KOPT-K1 (cell line): ENCODE measurements at regions not wholly inside any gene's neighbourhood (a gene's known extent, or its start where the extent isn't known, plus 50 kb on each side); places are given as distances from the start of the nearest gene placed in this dataset.
A peak's percentile ranks its signal among the peaks of the same experiment; 100 is the strongest.

Experiments
- H3K27ac ChIP-seq: fragments of 200-600 bp; sonication (generic); 2 replicates; pipeline ENCODE4 v1.5.1; 2016; ENCODE audit warnings: antibody characterized with exemption, mild to moderate bottlenecking, low read depth, low read length; ENCODE audit not compliant: poor library complexity, severe bottlenecking
- H3K36me3 ChIP-seq: fragments of 200-600 bp; sonication (generic); 2 replicates; pipeline ENCODE4 v1.5.1; 2017; ENCODE audit warnings: antibody characterized with exemption, mild to moderate bottlenecking, low read length, moderate library complexity; ENCODE audit not compliant: insufficient read depth
- H3K9me3 ChIP-seq: fragments of 200-600 bp; sonication (generic); 2 replicates; pipeline ENCODE4 v1.5.1; 2017; ENCODE audit warnings: antibody characterized with exemption, low read length, mild to moderate bottlenecking; ENCODE audit not compliant: insufficient read depth, poor library complexity, severe bottlenecking

- Histone ChIP-seq H3K27ac (no peak overlapping the region), H3K36me3 (no peaks in the 10 kb centered on the region), H3K9me3 (no peaks in the 10 kb centered on the region)
Measured at GRCh38 chr10:47188156-47188555, 111.8 kb upstream of the GDF10 start.

- H3K9me3 ChIP-seq = no peaks in the 10 kb centered on the region
- no peaks in the 10 kb centered on the region for H3K36me3 ChIP-seq
- no peak overlapping the region for H3K27ac ChIP-seq
Measured at GRCh38 chr10:47189802-47190201, 110.2 kb upstream of the GDF10 start.

GRCh38 chr10:47190301-47190700 lies 109.7 kb upstream of the GDF10 start:
- Histone ChIP-seq H3K27ac (no peak overlapping the region), H3K9me3 (no peaks in the 10 kb centered on the region), H3K36me3 (no peaks in the 10 kb centered on the region)

- no peaks in the 10 kb centered on the region for H3K9me3 ChIP-seq
- no peak overlapping the region for H3K27ac ChIP-seq
- no peaks in the 10 kb centered on the region for H3K36me3 ChIP-seq
Measured at GRCh38 chr10:47190802-47191450, 109.1 kb upstream of the GDF10 start.

GRCh38 chr10:47192273-47192672 lies 107.7 kb upstream of the GDF10 start:
- H3K9me3 ChIP-seq = no peaks in the 10 kb centered on the region
- no peaks in the 10 kb centered on the region for H3K36me3 ChIP-seq
- H3K27ac ChIP-seq = no peak overlapping the region

GRCh38 chr10:47193666-47194065 lies 106.3 kb upstream of the GDF10 start:
- no peaks in the 10 kb centered on the region for H3K9me3 ChIP-seq
- H3K36me3 ChIP-seq = no peaks in the 10 kb centered on the region
- H3K27ac ChIP-seq = no peak overlapping the region

GRCh38 chr10:47195274-47195885 lies 104.6 kb upstream of the GDF10 start:
- Histone ChIP-seq H3K9me3 (no peaks in the 10 kb centered on the region), H3K36me3 (no peaks in the 10 kb centered on the region), H3K27ac (no peak overlapping the region)

- no peak overlapping the region for H3K27ac ChIP-seq
- H3K36me3 ChIP-seq = no peaks in the 10 kb centered on the region
- peaks cover 4% of the 10 kb centered on the region for H3K9me3 ChIP-seq
Measured at GRCh38 chr10:47196691-47197090, 103.3 kb upstream of the GDF10 start.

GRCh38 chr10:47198221-47198620 lies 101.8 kb upstream of the GDF10 start:
- Histone ChIP-seq H3K36me3 (no peaks in the 10 kb centered on the region), H3K27ac (no peak overlapping the region), H3K9me3 (peaks cover 6% of the 10 kb centered on the region)

GRCh38 chr10:47205192-47205591 lies 94.8 kb upstream of the GDF10 start:
- peak overlapping the region; percentile 80 for H3K27ac ChIP-seq
- peaks cover 6% of the 10 kb centered on the region for H3K9me3 ChIP-seq
- no peaks in the 10 kb centered on the region for H3K36me3 ChIP-seq

- peak overlapping the region; percentile 80 for H3K27ac ChIP-seq
- peaks cover 3% of the 10 kb centered on the region for H3K9me3 ChIP-seq
- H3K36me3 ChIP-seq = no peaks in the 10 kb centered on the region
Measured at GRCh38 chr10:47206449-47207280, 93.3 kb upstream of the GDF10 start.

GRCh38 chr10:47207281-47207615 lies 92.7 kb upstream of the GDF10 start:
- no peaks in the 10 kb centered on the region for H3K36me3 ChIP-seq
- peaks cover 5% of the 10 kb centered on the region for H3K9me3 ChIP-seq
- peak overlapping the region; percentile 80 for H3K27ac ChIP-seq

- H3K27ac ChIP-seq = peak overlapping the region; percentile 80
- H3K9me3 ChIP-seq = peaks cover 13% of the 10 kb centered on the region
- H3K36me3 ChIP-seq = no peaks in the 10 kb centered on the region
Measured at GRCh38 chr10:47207894-47208469, 92.0 kb upstream of the GDF10 start.

- Histone ChIP-seq H3K36me3 (no peaks in the 10 kb centered on the region), H3K27ac (no peak overlapping the region), H3K9me3 (peaks cover 15% of the 10 kb centered on the region)
Measured at GRCh38 chr10:47209466-47209865, 90.5 kb upstream of the GDF10 start.

GRCh38 chr10:47214520-47214919 lies 85.5 kb upstream of the GDF10 start:
- Histone ChIP-seq H3K27ac (no peak overlapping the region), H3K9me3 (peaks cover 15% of the 10 kb centered on the region), H3K36me3 (no peaks in the 10 kb centered on the region)
